ENCODE measurements at regions not wholly inside any gene's neighbourhood (a gene's known extent, or its start where the extent isn't known, plus 50 kb on each side); places are given as distances from the start of the nearest gene placed in this dataset.

- no peaks in the 10 kb centered on the region for H3K27me3 ChIP-seq
- DNase-seq (ENCODE audit: low spot score in 2 of 2) = no peak
- no peaks in the 10 kb centered on the region for H3K36me3 ChIP-seq
- H3K27ac ChIP-seq = no peak overlapping the region
- no peak overlapping the region for H3K4me3 ChIP-seq
- H3K9me3 ChIP-seq = no peaks in the 10 kb centered on the region
- TF ChIP-seq POLR2A (IDR thresholded peaks at IDR 0.05) = no peak
- no peak for TF ChIP-seq EP300 (IDR thresholded peaks at IDR 0.05)
- TF ChIP-seq POLR2AphosphoS5 (IDR thresholded peaks at IDR 0.05) = no peak
- TF ChIP-seq CTCF (IDR thresholded peaks at IDR 0.05) = no peak
- H3K4me1 ChIP-seq = no peaks in the 10 kb centered on the region
- 45% methylated on average over 1 of the region's 1 CpG for WGBS
Observed at GRCh38 chr3:168655611-168656010, 559.9 kb upstream of the GOLIM4 start.

GRCh38 chr3:168654700-168655099 lies 559.0 kb upstream of the GOLIM4 start:
- no peaks in the 10 kb centered on the region for H3K36me3 ChIP-seq
- H3K9me3 ChIP-seq = no peaks in the 10 kb centered on the region
- no peak overlapping the region for H3K27ac ChIP-seq
- 50% methylated on average over 2 of the region's 2 CpGs for WGBS
- no peaks in the 10 kb centered on the region for H3K27me3 ChIP-seq
- TF ChIP-seq CTCF (IDR thresholded peaks at IDR 0.05) = no peak
- TF ChIP-seq EP300 (IDR thresholded peaks at IDR 0.05) = no peak
- TF ChIP-seq POLR2A (IDR thresholded peaks at IDR 0.05) = no peak
- TF ChIP-seq POLR2AphosphoS5 (IDR thresholded peaks at IDR 0.05) = no peak
- H3K4me1 ChIP-seq = no peaks in the 10 kb centered on the region
- no peak for DNase-seq (ENCODE audit: low spot score in 2 of 2)
- H3K4me3 ChIP-seq = no peak overlapping the region

GRCh38 chr3:168653255-168653654 lies 557.5 kb upstream of the GOLIM4 start:
- 33% methylated on average over 1 of the region's 1 CpG for WGBS
- Histone ChIP-seq H3K4me3 (no peak overlapping the region), H3K27ac (no peak overlapping the region), H3K36me3 (no peaks in the 10 kb centered on the region), H3K9me3 (no peaks in the 10 kb centered on the region), H3K4me1 (no peaks in the 10 kb centered on the region), H3K27me3 (no peaks in the 10 kb centered on the region)
- DNase-seq (ENCODE audit: low spot score in 2 of 2) = no peak
- TF ChIP-seq POLR2AphosphoS5 (IDR thresholded peaks at IDR 0.05) = no peak
- no peak for TF ChIP-seq CTCF (IDR thresholded peaks at IDR 0.05)
- TF ChIP-seq EP300 (IDR thresholded peaks at IDR 0.05) = no peak
- no peak for TF ChIP-seq POLR2A (IDR thresholded peaks at IDR 0.05)

- H3K9me3 ChIP-seq = no peaks in the 10 kb centered on the region
- no peak for TF ChIP-seq POLR2AphosphoS5 (IDR thresholded peaks at IDR 0.05)
- no peak for TF ChIP-seq EP300 (IDR thresholded peaks at IDR 0.05)
- TF ChIP-seq POLR2A (IDR thresholded peaks at IDR 0.05) = no peak
- no peak for TF ChIP-seq CTCF (IDR thresholded peaks at IDR 0.05)
- H3K4me3 ChIP-seq = no peak overlapping the region
- no peaks in the 10 kb centered on the region for H3K4me1 ChIP-seq
- 87% methylated on average over 3 of the region's 3 CpGs for WGBS
- no peak overlapping the region for H3K27ac ChIP-seq
- DNase-seq (ENCODE audit: low spot score in 2 of 2) = no peak
- H3K36me3 ChIP-seq = no peaks in the 10 kb centered on the region
- no peaks in the 10 kb centered on the region for H3K27me3 ChIP-seq
Observed at GRCh38 chr3:168648321-168648720, 552.6 kb upstream of the GOLIM4 start.

- Histone ChIP-seq H3K27ac (no peak overlapping the region), H3K9me3 (no peaks in the 10 kb centered on the region), H3K36me3 (no peaks in the 10 kb centered on the region), H3K4me3 (no peak overlapping the region), H3K27me3 (no peaks in the 10 kb centered on the region), H3K4me1 (no peaks in the 10 kb centered on the region)
- TF ChIP-seq CTCF (IDR thresholded peaks at IDR 0.05) (no peak), POLR2AphosphoS5 (IDR thresholded peaks at IDR 0.05) (no peak), POLR2A (IDR thresholded peaks at IDR 0.05) (no peak), EP300 (IDR thresholded peaks at IDR 0.05) (no peak)
- DNase-seq (ENCODE audit: low spot score in 2 of 2) = no peak
Observed at GRCh38 chr3:168647582-168647981, 551.9 kb upstream of the GOLIM4 start.

Measured in suprapubic skin (tissue), 4 donors.